22Rv1 (cell line): ENCODE measurements at regions not wholly inside any gene's neighbourhood (a gene's known extent, or its start where the extent isn't known, plus 50 kb on each side); places are given as distances from the start of the nearest gene placed in this dataset.
A peak's percentile ranks its signal among the peaks of the same experiment; 100 is the strongest.

Experiments used
- H3K27ac ChIP-seq: fragments of 450-650 bp; 2 replicates; pipeline ENCODE4 v1.5.1; 2017
- ZFX ChIP-seq: fragments of 450-650 bp; IDR thresholded peaks from 2 replicates; pipeline ENCODE4 v1.6.1; 2017; ENCODE audit warnings: antibody characterized with exemption, borderline replicate concordance
- TF ChIP-seq, protein P1 (sequence below): fragments of 450-650 bp; IDR thresholded peaks from 2 replicates; pipeline ENCODE4 v1.5.1; 2017; ENCODE audit warnings: mild to moderate bottlenecking

DNA sequence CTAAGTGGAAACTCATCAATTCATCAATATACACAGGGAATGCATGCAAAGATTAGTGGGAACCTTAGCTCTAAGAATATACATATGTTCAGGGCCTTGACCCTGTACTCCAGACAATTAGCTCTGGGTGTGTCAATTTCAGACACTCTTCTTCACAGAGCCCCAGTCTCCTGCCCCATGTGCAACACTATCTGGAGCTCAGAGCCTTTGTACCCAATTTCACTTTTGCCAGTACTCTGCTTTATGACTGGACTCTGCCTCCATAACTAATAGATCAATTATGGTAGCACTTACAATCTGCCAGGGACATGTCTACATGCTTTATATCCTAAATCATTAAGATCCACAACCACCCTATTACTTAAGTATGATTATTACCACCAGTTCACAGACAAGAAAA, 152.5 kb upstream of the PLEKHG7 start:
- TF ChIP-seq, protein P1, sequence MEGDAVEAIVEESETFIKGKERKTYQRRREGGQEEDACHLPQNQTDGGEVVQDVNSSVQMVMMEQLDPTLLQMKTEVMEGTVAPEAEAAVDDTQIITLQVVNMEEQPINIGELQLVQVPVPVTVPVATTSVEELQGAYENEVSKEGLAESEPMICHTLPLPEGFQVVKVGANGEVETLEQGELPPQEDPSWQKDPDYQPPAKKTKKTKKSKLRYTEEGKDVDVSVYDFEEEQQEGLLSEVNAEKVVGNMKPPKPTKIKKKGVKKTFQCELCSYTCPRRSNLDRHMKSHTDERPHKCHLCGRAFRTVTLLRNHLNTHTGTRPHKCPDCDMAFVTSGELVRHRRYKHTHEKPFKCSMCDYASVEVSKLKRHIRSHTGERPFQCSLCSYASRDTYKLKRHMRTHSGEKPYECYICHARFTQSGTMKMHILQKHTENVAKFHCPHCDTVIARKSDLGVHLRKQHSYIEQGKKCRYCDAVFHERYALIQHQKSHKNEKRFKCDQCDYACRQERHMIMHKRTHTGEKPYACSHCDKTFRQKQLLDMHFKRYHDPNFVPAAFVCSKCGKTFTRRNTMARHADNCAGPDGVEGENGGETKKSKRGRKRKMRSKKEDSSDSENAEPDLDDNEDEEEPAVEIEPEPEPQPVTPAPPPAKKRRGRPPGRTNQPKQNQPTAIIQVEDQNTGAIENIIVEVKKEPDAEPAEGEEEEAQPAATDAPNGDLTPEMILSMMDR = no peak
- TF ChIP-seq ZFX = no peak
- H3K27ac ChIP-seq = no peak overlapping the region

DNA sequence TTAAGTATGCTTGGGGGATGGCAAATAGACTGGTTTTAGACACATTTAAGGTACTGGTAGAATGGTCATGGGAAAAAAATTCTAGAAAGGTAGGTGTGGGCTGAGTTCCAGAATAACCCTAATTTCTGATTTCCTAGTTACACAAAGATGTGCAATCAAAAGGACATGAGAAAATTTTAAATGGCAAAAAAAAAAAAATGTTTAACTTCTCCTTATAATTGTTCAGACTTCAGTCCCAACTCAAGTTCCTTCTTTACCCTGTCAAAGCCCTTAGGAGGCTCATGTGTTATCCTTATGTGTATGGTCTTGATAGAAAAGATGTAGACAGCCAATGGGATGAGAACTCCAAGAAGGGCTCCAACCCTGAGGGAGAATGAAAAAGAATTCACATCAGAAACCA, 153.3 kb upstream of the PLEKHG7 start:
- no peak for TF ChIP-seq ZFX
- TF ChIP-seq, protein P1 = no peak
- no peak overlapping the region for H3K27ac ChIP-seq

DNA sequence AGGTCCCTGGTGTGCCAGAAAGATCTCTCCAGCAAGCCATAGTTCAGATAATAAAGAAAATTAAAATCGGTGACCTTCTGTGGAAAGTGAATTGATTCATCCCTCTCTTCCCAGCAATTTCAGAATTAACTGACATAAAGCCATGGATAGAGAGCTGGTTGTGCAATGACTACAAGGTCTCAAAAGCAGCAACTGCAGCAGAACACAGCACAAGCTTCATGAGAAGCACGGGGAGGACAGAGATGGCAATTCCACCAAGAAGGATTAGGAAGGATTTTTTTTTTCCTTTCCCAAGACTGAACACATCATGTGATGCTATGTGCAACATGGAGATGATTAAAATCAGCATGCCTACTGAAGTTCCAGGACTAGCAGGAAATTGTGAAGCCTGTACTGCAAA, 154.9 kb upstream of the PLEKHG7 start:
- TF ChIP-seq ZFX = no peak
- TF ChIP-seq, protein P1 = no peak
- no peak overlapping the region for H3K27ac ChIP-seq

DNA sequence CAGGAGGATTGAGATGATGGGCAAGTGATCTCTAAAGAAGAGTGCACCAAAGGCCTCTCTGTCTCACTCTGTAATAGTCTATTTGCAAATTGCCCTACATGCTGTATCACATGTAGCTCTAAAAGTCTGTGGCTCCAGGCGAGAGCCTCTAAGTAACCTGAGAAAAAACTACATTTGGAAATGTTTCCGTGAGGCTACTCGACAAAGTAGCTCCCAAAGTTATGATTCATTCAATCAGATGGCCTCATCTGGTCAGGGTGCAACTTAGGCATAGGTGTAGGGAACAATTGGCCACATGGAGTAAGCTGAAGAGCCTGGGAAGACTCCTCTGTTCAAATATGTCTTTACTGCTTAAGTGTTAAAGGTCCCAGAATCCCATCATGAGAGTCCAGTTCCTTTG, 155.4 kb upstream of the PLEKHG7 start:
- no peak overlapping the region for H3K27ac ChIP-seq
- TF ChIP-seq, protein P1 = no peak
- no peak for TF ChIP-seq ZFX

DNA sequence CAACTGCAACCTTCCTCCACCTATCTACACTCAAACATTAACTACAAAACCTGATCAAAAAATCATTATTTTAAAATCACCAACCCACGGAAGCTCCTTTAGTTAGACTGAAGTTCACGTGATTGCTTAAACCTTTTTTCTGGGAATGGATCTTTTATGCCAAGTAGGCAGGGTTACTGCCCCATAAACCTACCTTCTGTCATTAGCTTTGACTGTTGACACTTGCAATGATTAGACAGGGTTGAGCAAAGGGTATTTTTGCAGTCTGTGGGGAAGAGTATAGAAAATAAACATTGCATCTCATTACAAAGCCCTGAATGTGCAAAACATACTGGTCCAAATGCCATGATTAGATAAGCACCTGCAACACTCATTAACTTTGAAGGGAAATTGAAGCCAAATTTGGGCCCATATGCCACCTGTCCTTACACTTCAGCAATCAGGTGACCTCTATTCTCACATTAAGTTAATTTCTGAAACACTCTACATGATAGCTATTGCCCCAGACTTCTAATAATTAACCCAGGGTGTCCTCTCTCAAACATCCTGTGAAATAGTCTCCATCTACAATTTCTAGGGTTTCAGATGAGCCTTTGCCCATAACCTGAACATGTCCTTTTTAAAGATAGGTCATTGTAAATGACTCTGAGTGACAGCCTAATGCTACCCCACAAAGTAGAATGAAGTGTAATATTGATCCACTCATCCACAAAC, 156.0 kb upstream of the PLEKHG7 start:
- TF ChIP-seq, protein P1 = no peak

DNA sequence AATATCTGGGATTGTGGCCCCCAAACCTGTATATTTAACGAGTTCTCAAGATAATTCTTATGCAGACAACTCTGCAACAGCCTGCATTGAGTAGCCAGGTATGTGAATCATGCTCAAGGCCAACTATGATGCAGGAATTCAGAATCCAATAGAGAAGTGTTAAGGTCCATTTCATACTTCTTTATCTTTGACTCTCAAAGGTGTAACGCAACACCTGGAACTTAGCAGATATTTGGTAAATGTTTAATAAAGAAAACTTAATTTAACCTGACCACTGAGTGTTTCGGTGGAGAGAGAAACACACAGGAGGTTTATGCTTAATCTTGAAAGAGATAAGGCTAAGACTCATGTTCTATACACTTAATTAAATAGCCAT, 156.5 kb upstream of the PLEKHG7 start:
- no peak for TF ChIP-seq ZFX
- TF ChIP-seq, protein P1 = no peak
- H3K27ac ChIP-seq = no peak overlapping the region

More for the DNA sequence above, 156.0 kb upstream of the PLEKHG7 start:
- no peak overlapping the region for H3K27ac ChIP-seq

DNA sequence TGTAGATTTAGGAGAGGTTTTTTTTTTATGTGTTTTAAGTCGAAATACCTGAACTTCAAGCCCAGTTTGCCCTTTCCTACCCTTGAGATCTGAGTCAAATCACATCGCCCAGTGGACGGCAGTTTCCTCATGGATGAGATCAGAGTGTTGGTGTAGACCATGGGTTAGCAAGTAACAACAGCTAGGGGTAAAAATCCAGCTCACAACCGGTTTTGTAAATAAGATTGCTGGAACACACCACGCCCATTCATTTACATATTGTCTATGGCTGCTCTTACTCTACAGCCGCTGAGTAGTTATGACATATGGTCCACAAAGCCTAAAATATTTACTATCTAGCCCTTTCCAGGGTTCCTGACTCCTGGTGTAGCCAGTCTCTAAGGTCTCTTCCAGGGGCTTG, 158.5 kb upstream of the PLEKHG7 start:
- no peak for TF ChIP-seq ZFX
- TF ChIP-seq, protein P1 = no peak
- peak overlapping the region; percentile 57 for H3K27ac ChIP-seq
